RKO (cell line): ENCODE measurements at regions not wholly inside any gene's neighbourhood (a gene's known extent, or its start where the extent isn't known, plus 50 kb on each side); places are given as distances from the start of the nearest gene placed in this dataset.
"Not testable (repeated sequence)": the region's sequence is repeated elsewhere in the genome, so short reads cannot be mapped to it uniquely, and the experiment has no call there.

ENCODE experiments used
- DNase-seq: peaks from one replicate; pipeline ENCODE4 v3.0.0-alpha.2; 2016; ENCODE audit warnings: low spot score

- DNase-seq: no peak
These were observed 568.1 kb upstream of the LINC00305 start for GRCh38 chr18:64717026-64717425.

- DNase-seq: no peak
These were observed 565.2 kb upstream of the LINC00305 start for GRCh38 chr18:64714086-64714485.

GRCh38 chr18:64713284-64713683 is 564.4 kb upstream of the LINC00305 start:
- no peak for DNase-seq

- DNase-seq: no peak
These were observed 563.1 kb upstream of the LINC00305 start for GRCh38 chr18:64712035-64712434.

GRCh38 chr18:64710105-64710861 is 561.4 kb upstream of the LINC00305 start:
- DNase-seq: no peak

GRCh38 chr18:64707052-64707451 is 558.2 kb upstream of the LINC00305 start:
- DNase-seq: no peak

GRCh38 chr18:64699081-64699480 is 550.2 kb upstream of the LINC00305 start:
- no peak for DNase-seq

GRCh38 chr18:64695851-64696553 is 547.1 kb upstream of the LINC00305 start:
- DNase-seq: no peak

GRCh38 chr18:64693766-64694165 is 544.9 kb upstream of the LINC00305 start:
- DNase-seq: no peak

- no peak for DNase-seq
These were observed 543.9 kb upstream of the LINC00305 start for GRCh38 chr18:64692826-64693225.

GRCh38 chr18:64679121-64679520 is 530.2 kb upstream of the LINC00305 start:
- DNase-seq: no peak

- no peak for DNase-seq
These were observed 529.2 kb upstream of the LINC00305 start for GRCh38 chr18:64678048-64678447.

- no peak for DNase-seq
These were observed 525.8 kb upstream of the LINC00305 start for GRCh38 chr18:64674694-64675093.

- DNase-seq: not testable (repeated sequence)
These were observed 522.4 kb upstream of the LINC00305 start for GRCh38 chr18:64671293-64671692.

GRCh38 chr18:64668461-64668962 is 519.6 kb upstream of the LINC00305 start:
- DNase-seq: no peak

- no peak for DNase-seq
These were observed 514.2 kb upstream of the LINC00305 start for GRCh38 chr18:64663086-64663485.

GRCh38 chr18:64659196-64659595 is 510.3 kb upstream of the LINC00305 start:
- no peak for DNase-seq

GRCh38 chr18:64653068-64653467 is 504.2 kb upstream of the LINC00305 start:
- no peak for DNase-seq

- no peak for DNase-seq
These were observed 501.2 kb upstream of the LINC00305 start for GRCh38 chr18:64650068-64650467.

GRCh38 chr18:64645753-64646152 is 496.9 kb upstream of the LINC00305 start:
- no peak for DNase-seq

- peak; percentile 8 for DNase-seq
These were observed 490.6 kb upstream of the LINC00305 start for GRCh38 chr18:64639536-64639935.

GRCh38 chr18:64620971-64621560 is 472.2 kb upstream of the LINC00305 start:
- DNase-seq: no peak

- no peak for DNase-seq
These were observed 469.5 kb upstream of the LINC00305 start for GRCh38 chr18:64618390-64618789.
